ENCODE measurements at regions not wholly inside any gene's neighbourhood (a gene's known extent, or its start where the extent isn't known, plus 50 kb on each side); places are given as distances from the start of the nearest gene placed in this dataset.

DNA sequence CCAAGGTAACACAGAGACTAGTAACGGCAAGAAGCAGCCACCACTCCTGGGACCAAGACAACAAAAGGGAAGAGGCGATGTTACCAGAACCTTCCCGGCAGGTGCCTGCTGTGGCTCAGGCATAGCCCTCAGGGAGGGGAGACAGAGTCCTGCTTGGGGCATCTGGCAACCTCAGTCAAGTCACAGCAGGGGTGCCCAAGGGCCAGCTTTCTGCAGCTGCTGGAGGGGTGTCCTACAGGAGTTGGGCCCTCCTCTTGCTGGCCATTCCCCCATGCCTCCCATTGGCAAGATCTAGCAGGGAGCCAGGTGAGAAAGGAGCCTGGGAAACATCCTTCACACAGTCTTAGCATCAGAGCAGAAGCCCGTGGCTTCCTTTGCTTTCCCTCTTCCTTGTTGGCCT, 197.3 kb upstream of the IL12A start:
- POLR2A ChIA-PET: no interaction called here

DNA sequence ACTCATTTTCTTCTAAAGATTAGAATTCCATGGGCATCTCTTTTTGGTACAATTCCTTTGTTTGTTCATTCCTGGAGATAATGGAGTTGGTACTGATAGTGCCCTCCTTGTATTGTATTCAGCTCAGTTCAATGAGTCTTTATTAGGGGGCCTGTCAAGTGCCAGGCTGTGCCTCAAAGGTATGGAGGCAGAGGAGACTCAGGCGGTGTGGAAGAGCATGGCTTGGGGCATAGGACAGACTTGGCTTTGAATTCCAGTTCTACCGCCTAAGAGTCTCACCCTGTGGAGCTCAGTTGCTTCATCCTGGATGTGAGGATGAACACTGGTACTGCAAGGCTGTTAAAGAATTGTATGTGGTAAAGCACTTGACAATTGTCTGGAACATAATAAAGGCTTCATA, 196.6 kb upstream of the IL12A start:
- POLR2A ChIA-PET: no interaction called here
- H3K36me3 Mint-ChIP-seq (ENCODE audit: insufficient read depth, unreplicated experiment): peaks cover 21% of the 10 kb centered on the region
- H3K9me3 Mint-ChIP-seq (ENCODE audit: unreplicated experiment): no peaks in the 10 kb centered on the region
- peaks cover 41% of the 10 kb centered on the region for H3K4me1 Mint-ChIP-seq (ENCODE audit: low read depth, unreplicated experiment)
- Histone ChIP-seq H3K27me3 (replicated peaks; ENCODE audit: control insufficient read depth, insufficient read depth, low read length) (no peaks in the 10 kb centered on the region), H3K4me1 (peaks cover 70% of the 10 kb centered on the region), H3K4me3 (ENCODE audit: low read depth, low read length) (no peak overlapping the region), H3K36me3 (ENCODE audit: control insufficient read depth, insufficient read depth, low read length) (no peaks in the 10 kb centered on the region; the same call in 1 of the 2 replicates), H3K9me3 (no peaks in the 10 kb centered on the region)
- DNase-seq: no peak
- TF ChIP-seq, protein P1, sequence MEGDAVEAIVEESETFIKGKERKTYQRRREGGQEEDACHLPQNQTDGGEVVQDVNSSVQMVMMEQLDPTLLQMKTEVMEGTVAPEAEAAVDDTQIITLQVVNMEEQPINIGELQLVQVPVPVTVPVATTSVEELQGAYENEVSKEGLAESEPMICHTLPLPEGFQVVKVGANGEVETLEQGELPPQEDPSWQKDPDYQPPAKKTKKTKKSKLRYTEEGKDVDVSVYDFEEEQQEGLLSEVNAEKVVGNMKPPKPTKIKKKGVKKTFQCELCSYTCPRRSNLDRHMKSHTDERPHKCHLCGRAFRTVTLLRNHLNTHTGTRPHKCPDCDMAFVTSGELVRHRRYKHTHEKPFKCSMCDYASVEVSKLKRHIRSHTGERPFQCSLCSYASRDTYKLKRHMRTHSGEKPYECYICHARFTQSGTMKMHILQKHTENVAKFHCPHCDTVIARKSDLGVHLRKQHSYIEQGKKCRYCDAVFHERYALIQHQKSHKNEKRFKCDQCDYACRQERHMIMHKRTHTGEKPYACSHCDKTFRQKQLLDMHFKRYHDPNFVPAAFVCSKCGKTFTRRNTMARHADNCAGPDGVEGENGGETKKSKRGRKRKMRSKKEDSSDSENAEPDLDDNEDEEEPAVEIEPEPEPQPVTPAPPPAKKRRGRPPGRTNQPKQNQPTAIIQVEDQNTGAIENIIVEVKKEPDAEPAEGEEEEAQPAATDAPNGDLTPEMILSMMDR (IDR thresholded peaks at IDR 0.05; ENCODE audit: insufficient read depth in 1 of 2, low read depth in 1 of 2, low read length in 1 of 2, severe bottlenecking in 1 of 2, unreplicated experiment in 1 of 2): no peak
- no peak overlapping the region for H3K4me3 Mint-ChIP-seq (ENCODE audit: unreplicated experiment)
- CTCF ChIA-PET: no interaction called here
- no peaks in the 10 kb centered on the region for H3K27me3 Mint-ChIP-seq (ENCODE audit: insufficient read depth, unreplicated experiment)
- intact Hi-C loops (cut with micrococcal nuclease; ENCODE audit: unreplicated experiment): no loop called here
- BruUV-seq (replicated peaks): no TSS peak
- H3K27ac Mint-ChIP-seq (ENCODE audit: unreplicated experiment): no peak overlapping the region

More for the DNA sequence above, 197.3 kb upstream of the IL12A start:
- H3K4me3 Mint-ChIP-seq (ENCODE audit: unreplicated experiment): peak overlapping the region; percentile 45
- Histone ChIP-seq H3K4me1 (peaks cover 70% of the 10 kb centered on the region), H3K27me3 (replicated peaks; ENCODE audit: control insufficient read depth, insufficient read depth, low read length) (no peaks in the 10 kb centered on the region), H3K36me3 (ENCODE audit: control insufficient read depth, insufficient read depth, low read length) (no peaks in the 10 kb centered on the region; the same call in 1 of the 2 replicates), H3K4me3 (ENCODE audit: low read depth, low read length) (no peak overlapping the region), H3K9me3 (no peaks in the 10 kb centered on the region)
- peak overlapping the region; percentile 96 for H3K27ac Mint-ChIP-seq (ENCODE audit: unreplicated experiment)
- CTCF ChIA-PET: no interaction called here
- intact Hi-C loops (cut with micrococcal nuclease; ENCODE audit: unreplicated experiment): no loop called here
- TSS peak; percentile 8 for BruUV-seq (replicated peaks)
- H3K9me3 Mint-ChIP-seq (ENCODE audit: unreplicated experiment): no peaks in the 10 kb centered on the region
- H3K4me1 Mint-ChIP-seq (ENCODE audit: low read depth, unreplicated experiment): peaks cover 48% of the 10 kb centered on the region
- no peak for DNase-seq
- no peaks in the 10 kb centered on the region for H3K27me3 Mint-ChIP-seq (ENCODE audit: insufficient read depth, unreplicated experiment)
- TF ChIP-seq, protein P1 (IDR thresholded peaks at IDR 0.05; ENCODE audit: insufficient read depth in 1 of 2, low read depth in 1 of 2, low read length in 1 of 2, severe bottlenecking in 1 of 2, unreplicated experiment in 1 of 2): no peak
- peaks cover 21% of the 10 kb centered on the region for H3K36me3 Mint-ChIP-seq (ENCODE audit: insufficient read depth, unreplicated experiment)

DNA sequence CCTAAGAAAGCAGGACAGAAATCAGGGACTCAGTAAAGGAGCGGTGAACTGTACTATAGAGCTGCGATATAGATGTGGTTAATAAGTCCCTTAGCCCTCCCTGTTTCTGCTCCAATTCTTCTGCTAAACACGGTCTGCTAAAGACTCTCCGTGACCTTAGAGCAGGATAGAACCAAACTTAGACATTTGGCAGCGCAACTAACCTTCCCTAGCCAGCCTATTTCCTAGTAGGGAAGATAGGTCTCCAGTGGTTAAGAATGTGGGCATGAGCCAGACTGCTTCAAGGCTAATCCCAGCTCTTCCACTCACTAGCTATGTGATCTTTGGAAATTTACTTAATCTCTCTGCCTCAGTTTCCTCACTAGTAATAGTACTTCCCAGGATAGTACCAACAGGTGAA, 193.6 kb upstream of the IL12A start:
- no peaks in the 10 kb centered on the region for H3K27me3 ChIP-seq (replicated peaks; ENCODE audit: control insufficient read depth, insufficient read depth, low read length)
- no peaks in the 10 kb centered on the region; the same call in 1 of the 2 replicates for H3K36me3 ChIP-seq (ENCODE audit: control insufficient read depth, insufficient read depth, low read length)
- no peak overlapping the region for H3K4me3 Mint-ChIP-seq (ENCODE audit: unreplicated experiment)
- H3K4me1 Mint-ChIP-seq (ENCODE audit: low read depth, unreplicated experiment): peaks cover 35% of the 10 kb centered on the region
- no peak overlapping the region for H3K4me3 ChIP-seq (ENCODE audit: low read depth, low read length)
- BruUV-seq (replicated peaks): no TSS peak
- no peaks in the 10 kb centered on the region for H3K27me3 Mint-ChIP-seq (ENCODE audit: insufficient read depth, unreplicated experiment)
- ChIA-PET CTCF (no interaction called here), POLR2A (interaction anchor here (0.6 kb wide), 1 partner anchor 11 kb away, joined by 3 read pairs; no protein-coding TSS in a partner anchor)
- H3K9me3 Mint-ChIP-seq (ENCODE audit: unreplicated experiment): no peaks in the 10 kb centered on the region
- TF ChIP-seq, protein P1 (IDR thresholded peaks at IDR 0.05; ENCODE audit: insufficient read depth in 1 of 2, low read depth in 1 of 2, low read length in 1 of 2, severe bottlenecking in 1 of 2, unreplicated experiment in 1 of 2): no peak
- H3K4me1 ChIP-seq: peaks cover 70% of the 10 kb centered on the region
- H3K27ac Mint-ChIP-seq (ENCODE audit: unreplicated experiment): peak overlapping the region; percentile 1
- no peaks in the 10 kb centered on the region for H3K9me3 ChIP-seq
- intact Hi-C loops (cut with micrococcal nuclease; ENCODE audit: unreplicated experiment): loop anchor here (5.0 kb wide), 1 partner anchor 163 kb away; no protein-coding TSS in a partner anchor
- no peaks in the 10 kb centered on the region for H3K36me3 Mint-ChIP-seq (ENCODE audit: insufficient read depth, unreplicated experiment)
- no peak for DNase-seq
